ENCODE measurements at regions not wholly inside any gene's neighbourhood (a gene's known extent, or its start where the extent isn't known, plus 50 kb on each side); places are given as distances from the start of the nearest gene placed in this dataset.

GRCh38 chr5:167049771-167050567 lies 1241.5 kb upstream of the WWC1 start:
- CTCF ChIA-PET: no interaction called here

GRCh38 chr5:167050568-167051401 lies 1240.7 kb upstream of the WWC1 start:
- Mint-ChIP-seq H3K36me3 (no peaks in the 10 kb centered on the region), H3K27me3 (no peaks in the 10 kb centered on the region), H3K4me1 (ENCODE audit: low read depth) (no peaks in the 10 kb centered on the region), H3K4me3 (no peak overlapping the region), H3K9me3 (no peaks in the 10 kb centered on the region), H3K27ac (no peak overlapping the region)
- POLR2A ChIA-PET: no interaction called here
- DNase-seq: no peak
- intact Hi-C loops (cut with micrococcal nuclease): no loop called here
- CTCF ChIA-PET: no interaction called here

More at GRCh38 chr5:167049771-167050567, 1241.5 kb upstream of the WWC1 start:
- intact Hi-C loops (cut with micrococcal nuclease): no loop called here
- no peak overlapping the region for H3K27ac Mint-ChIP-seq
- no peak overlapping the region for H3K4me3 Mint-ChIP-seq
- H3K4me1 Mint-ChIP-seq (ENCODE audit: low read depth): no peaks in the 10 kb centered on the region
- H3K36me3 Mint-ChIP-seq: no peaks in the 10 kb centered on the region
- no peaks in the 10 kb centered on the region for H3K27me3 Mint-ChIP-seq
- no peaks in the 10 kb centered on the region for H3K9me3 Mint-ChIP-seq
- POLR2A ChIA-PET: no interaction called here
- DNase-seq: no peak

- Mint-ChIP-seq H3K27ac (no peak overlapping the region), H3K27me3 (no peaks in the 10 kb centered on the region), H3K4me3 (no peak overlapping the region), H3K4me1 (ENCODE audit: low read depth) (no peaks in the 10 kb centered on the region), H3K9me3 (no peaks in the 10 kb centered on the region), H3K36me3 (no peaks in the 10 kb centered on the region)
- CTCF ChIA-PET: no interaction called here
- no peak for DNase-seq
- intact Hi-C loops (cut with micrococcal nuclease): no loop called here
- POLR2A ChIA-PET: no interaction called here
Measured at GRCh38 chr5:167051402-167051768, 1240.1 kb upstream of the WWC1 start.

- intact Hi-C loops (cut with micrococcal nuclease): no loop called here
- CTCF ChIA-PET: no interaction called here
- Mint-ChIP-seq H3K4me3 (no peak overlapping the region), H3K27me3 (no peaks in the 10 kb centered on the region), H3K4me1 (ENCODE audit: low read depth) (no peaks in the 10 kb centered on the region), H3K9me3 (no peaks in the 10 kb centered on the region), H3K36me3 (no peaks in the 10 kb centered on the region), H3K27ac (no peak overlapping the region)
- POLR2A ChIA-PET: no interaction called here
- DNase-seq: no peak
Measured at GRCh38 chr5:167052791-167053190, 1238.7 kb upstream of the WWC1 start.

GRCh38 chr5:167057665-167058064 lies 1233.8 kb upstream of the WWC1 start:
- no peaks in the 10 kb centered on the region for H3K36me3 Mint-ChIP-seq
- intact Hi-C loops (cut with micrococcal nuclease): no loop called here
- DNase-seq: no peak
- H3K27me3 Mint-ChIP-seq: no peaks in the 10 kb centered on the region
- CTCF ChIA-PET: no interaction called here
- H3K4me1 Mint-ChIP-seq (ENCODE audit: low read depth): no peaks in the 10 kb centered on the region
- H3K27ac Mint-ChIP-seq: no peak overlapping the region
- H3K9me3 Mint-ChIP-seq: peaks cover 4% of the 10 kb centered on the region
- POLR2A ChIA-PET: no interaction called here
- H3K4me3 Mint-ChIP-seq: no peak overlapping the region

- POLR2A ChIA-PET: no interaction called here
- H3K4me3 Mint-ChIP-seq: no peak overlapping the region
- no peaks in the 10 kb centered on the region for H3K27me3 Mint-ChIP-seq
- no peak for DNase-seq
- intact Hi-C loops (cut with micrococcal nuclease): no loop called here
- no peaks in the 10 kb centered on the region for H3K4me1 Mint-ChIP-seq (ENCODE audit: low read depth)
- peaks cover 7% of the 10 kb centered on the region for H3K9me3 Mint-ChIP-seq
- H3K27ac Mint-ChIP-seq: no peak overlapping the region
- H3K36me3 Mint-ChIP-seq: no peaks in the 10 kb centered on the region
- CTCF ChIA-PET: no interaction called here
Measured at GRCh38 chr5:167061695-167062094, 1229.8 kb upstream of the WWC1 start.

GRCh38 chr5:167063116-167063515 lies 1228.3 kb upstream of the WWC1 start:
- no peaks in the 10 kb centered on the region for H3K27me3 Mint-ChIP-seq
- intact Hi-C loops (cut with micrococcal nuclease): no loop called here
- no peaks in the 10 kb centered on the region for H3K4me1 Mint-ChIP-seq (ENCODE audit: low read depth)
- H3K9me3 Mint-ChIP-seq: peaks cover 7% of the 10 kb centered on the region
- H3K27ac Mint-ChIP-seq: no peak overlapping the region
- ChIA-PET CTCF (no interaction called here), POLR2A (no interaction called here)
- no peak overlapping the region for H3K4me3 Mint-ChIP-seq
- no peaks in the 10 kb centered on the region for H3K36me3 Mint-ChIP-seq
- no peak for DNase-seq

GRCh38 chr5:167063788-167064187 lies 1227.7 kb upstream of the WWC1 start:
- H3K36me3 Mint-ChIP-seq: no peaks in the 10 kb centered on the region

GRCh38 chr5:167064198-167064776 lies 1227.2 kb upstream of the WWC1 start:
- H3K27me3 Mint-ChIP-seq: no peaks in the 10 kb centered on the region
- H3K27ac Mint-ChIP-seq: no peak overlapping the region
- peaks cover 7% of the 10 kb centered on the region for H3K9me3 Mint-ChIP-seq
- no peak for DNase-seq
- H3K36me3 Mint-ChIP-seq: no peaks in the 10 kb centered on the region
- H3K4me3 Mint-ChIP-seq: no peak overlapping the region
- no peaks in the 10 kb centered on the region for H3K4me1 Mint-ChIP-seq (ENCODE audit: low read depth)
- ChIA-PET CTCF (no interaction called here), POLR2A (no interaction called here)
- intact Hi-C loops (cut with micrococcal nuclease): no loop called here

More at GRCh38 chr5:167063788-167064187, 1227.7 kb upstream of the WWC1 start:
- no peak overlapping the region for H3K4me3 Mint-ChIP-seq
- H3K27me3 Mint-ChIP-seq: no peaks in the 10 kb centered on the region
- no peak for DNase-seq
- ChIA-PET POLR2A (no interaction called here), CTCF (no interaction called here)
- no peak overlapping the region for H3K27ac Mint-ChIP-seq
- no peaks in the 10 kb centered on the region for H3K4me1 Mint-ChIP-seq (ENCODE audit: low read depth)
- H3K9me3 Mint-ChIP-seq: peaks cover 7% of the 10 kb centered on the region
- intact Hi-C loops (cut with micrococcal nuclease): no loop called here

GRCh38 chr5:167065794-167066193 lies 1225.7 kb upstream of the WWC1 start:
- no peaks in the 10 kb centered on the region for H3K4me1 Mint-ChIP-seq (ENCODE audit: low read depth)
- ChIA-PET POLR2A (no interaction called here), CTCF (no interaction called here)
- H3K36me3 Mint-ChIP-seq: no peaks in the 10 kb centered on the region
- intact Hi-C loops (cut with micrococcal nuclease): no loop called here
- no peak overlapping the region for H3K27ac Mint-ChIP-seq
- H3K27me3 Mint-ChIP-seq: no peaks in the 10 kb centered on the region
- peaks cover 7% of the 10 kb centered on the region for H3K9me3 Mint-ChIP-seq
- no peak for DNase-seq
- no peak overlapping the region for H3K4me3 Mint-ChIP-seq

- Mint-ChIP-seq H3K4me3 (no peak overlapping the region), H3K4me1 (ENCODE audit: low read depth) (no peaks in the 10 kb centered on the region), H3K9me3 (peaks cover 5% of the 10 kb centered on the region), H3K27me3 (no peaks in the 10 kb centered on the region), H3K27ac (no peak overlapping the region), H3K36me3 (no peaks in the 10 kb centered on the region)
- ChIA-PET CTCF (no interaction called here), POLR2A (no interaction called here)
- no peak for DNase-seq
- intact Hi-C loops (cut with micrococcal nuclease): no loop called here
Measured at GRCh38 chr5:167071981-167072610, 1219.3 kb upstream of the WWC1 start.

- Mint-ChIP-seq H3K36me3 (no peaks in the 10 kb centered on the region), H3K4me3 (no peak overlapping the region), H3K9me3 (no peaks in the 10 kb centered on the region), H3K4me1 (ENCODE audit: low read depth) (no peaks in the 10 kb centered on the region), H3K27ac (no peak overlapping the region), H3K27me3 (no peaks in the 10 kb centered on the region)
- no peak for DNase-seq
- intact Hi-C loops (cut with micrococcal nuclease): no loop called here
- POLR2A ChIA-PET: no interaction called here
- CTCF ChIA-PET: no interaction called here
Measured at GRCh38 chr5:167081561-167081960, 1209.9 kb upstream of the WWC1 start.
